GM21737 (cell line): ENCODE measurements at regions not wholly inside any gene's neighbourhood (a gene's known extent, or its start where the extent isn't known, plus 50 kb on each side); places are given as distances from the start of the nearest gene placed in this dataset.

Experiments
- ATAC-seq: cut with Tn5 transposase; IDR thresholded peaks from one replicate; pipeline ENCODE4 v1.9.1; 2021; ENCODE audit warnings: mild to moderate bottlenecking, moderate library complexity; ENCODE audit not compliant: unreplicated experiment

DNA sequence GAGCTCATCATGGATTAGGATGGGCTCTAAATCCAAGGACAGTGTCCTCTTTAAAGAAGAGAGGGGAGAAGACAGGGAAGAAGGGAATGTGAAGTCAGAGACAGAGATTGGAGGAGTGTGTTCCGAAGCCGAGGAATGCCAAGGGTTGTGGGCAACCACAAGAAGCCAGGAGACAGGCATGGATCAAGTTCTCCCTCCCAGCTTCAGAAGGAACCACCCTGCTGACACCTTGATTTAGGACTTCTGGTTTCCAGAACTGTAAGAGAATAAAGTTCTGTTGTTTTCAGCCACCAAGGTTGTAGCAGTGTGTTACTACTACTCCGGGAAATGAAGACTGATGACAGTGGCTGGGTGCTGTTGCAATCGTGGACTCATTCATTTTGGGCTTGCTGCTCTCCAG lies 120.1 kb downstream of the RPS12 start:
- no peak for ATAC-seq

DNA sequence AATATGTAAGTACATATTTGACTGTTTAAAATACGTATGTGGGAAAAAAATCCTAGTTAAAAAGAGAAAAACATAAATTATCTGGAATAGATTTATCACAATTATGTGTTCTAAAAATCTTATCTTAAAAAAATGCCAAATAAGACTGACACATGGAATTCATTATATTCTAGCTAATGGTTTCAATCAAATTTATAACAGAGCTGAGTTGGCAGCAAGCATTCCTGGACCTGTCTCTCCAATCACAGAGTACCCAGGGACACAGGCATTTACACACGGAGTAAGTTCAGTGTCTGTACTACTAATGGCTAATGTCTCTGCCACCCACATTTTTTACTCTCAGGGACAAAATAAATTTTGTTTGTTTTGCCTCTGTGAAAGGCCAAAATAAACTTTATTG lies 122.3 kb downstream of the RPS12 start:
- no peak for ATAC-seq

DNA sequence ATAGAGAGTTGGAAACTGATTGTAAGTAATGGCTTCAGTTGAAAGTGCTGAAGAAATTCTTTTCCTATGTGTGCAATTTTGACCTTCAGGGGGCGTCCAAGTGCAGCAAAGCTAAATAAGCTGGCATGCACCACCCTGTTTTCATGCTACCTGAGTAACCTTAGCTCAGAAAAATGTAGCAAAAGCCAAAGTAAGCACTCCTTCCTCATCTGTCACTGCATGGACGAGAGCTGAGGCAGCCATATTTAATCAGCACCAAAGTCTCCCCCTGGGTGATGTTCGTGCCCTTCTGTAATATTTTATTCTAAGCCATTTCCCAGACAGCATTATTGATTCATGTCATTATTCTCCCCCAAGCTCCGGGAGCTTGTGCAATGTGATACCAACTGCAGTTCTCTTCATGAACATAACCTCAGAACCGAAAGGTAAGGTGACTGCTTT lies 123.1 kb downstream of the RPS12 start:
- no peak for ATAC-seq

DNA sequence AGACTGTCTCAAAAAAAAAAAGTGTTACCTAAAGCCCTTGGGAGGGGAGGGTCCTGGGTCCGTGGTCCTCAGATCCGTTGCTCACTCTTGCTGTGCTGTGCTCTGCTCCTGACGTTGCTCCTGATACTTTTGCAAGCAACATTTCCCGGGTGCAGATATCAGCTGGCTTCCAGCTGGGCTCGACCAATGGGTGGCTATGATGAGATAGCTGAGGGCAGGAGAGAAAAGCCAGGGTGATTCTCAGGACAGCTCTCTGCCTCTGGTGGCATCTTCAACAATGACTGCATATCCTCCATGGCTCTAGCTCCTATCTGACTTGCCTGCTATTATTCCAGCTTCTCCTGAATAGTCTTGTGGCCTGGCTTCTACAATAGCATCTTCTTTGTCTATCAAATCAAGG lies 134.5 kb downstream of the RPS12 start:
- no peak for ATAC-seq

DNA sequence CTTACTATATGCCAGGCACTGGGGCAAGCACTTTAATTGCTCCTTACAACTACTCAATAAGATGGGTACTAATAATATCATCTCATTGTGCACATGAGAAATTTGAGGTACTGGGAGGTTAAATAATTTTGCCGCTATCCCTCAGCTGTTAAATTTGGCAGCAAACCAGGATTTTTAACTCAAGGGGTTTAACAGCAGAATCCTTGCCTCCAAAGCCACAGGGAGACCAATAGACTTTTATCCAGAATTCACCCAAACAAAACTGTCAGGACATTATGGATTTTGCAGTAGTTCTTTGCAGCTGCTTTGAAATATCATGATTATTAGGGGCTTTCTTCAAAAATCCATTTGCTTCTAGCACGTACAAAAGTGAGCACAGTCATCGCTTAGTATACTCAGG lies 136.2 kb downstream of the RPS12 start:
- no peak for ATAC-seq

DNA sequence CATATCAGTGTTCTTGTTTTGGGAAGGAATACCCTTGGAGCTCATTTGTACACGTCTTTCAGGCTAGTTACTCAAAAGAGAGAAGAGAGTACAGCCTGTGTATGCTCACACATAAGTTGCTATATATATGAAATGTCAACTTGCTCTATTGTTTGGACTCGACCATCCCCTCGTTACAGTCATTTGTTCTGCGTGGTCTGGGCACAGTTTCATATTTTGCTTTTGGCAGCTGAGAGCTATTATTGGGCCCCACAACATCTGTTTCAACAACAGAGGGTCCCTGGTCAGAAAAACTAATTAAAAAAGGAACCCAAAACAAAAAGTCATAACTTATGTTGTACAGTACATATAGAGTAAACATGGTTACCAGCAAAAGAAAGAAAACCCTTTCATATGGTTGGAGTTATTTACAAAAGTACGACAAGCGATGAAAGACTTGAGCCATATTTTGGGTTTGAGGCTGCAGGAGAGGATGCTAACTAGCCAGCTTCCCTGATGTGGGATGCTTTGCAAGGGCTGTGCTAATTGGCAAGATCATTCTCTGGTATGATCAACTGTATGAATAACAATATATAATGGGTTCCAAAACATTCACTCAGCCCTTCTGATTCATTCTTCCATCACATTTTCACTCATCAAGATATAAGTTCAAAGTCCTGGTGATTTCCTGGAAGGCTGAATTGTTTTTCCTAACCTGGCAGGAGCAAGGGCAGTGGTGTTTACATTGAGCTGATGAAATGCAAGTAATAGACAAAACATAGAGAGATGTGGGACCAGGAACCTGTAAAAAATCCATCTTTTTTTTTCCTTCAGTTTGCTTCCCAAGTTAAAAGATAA lies 137.9 kb downstream of the RPS12 start:
- no peak for ATAC-seq

DNA sequence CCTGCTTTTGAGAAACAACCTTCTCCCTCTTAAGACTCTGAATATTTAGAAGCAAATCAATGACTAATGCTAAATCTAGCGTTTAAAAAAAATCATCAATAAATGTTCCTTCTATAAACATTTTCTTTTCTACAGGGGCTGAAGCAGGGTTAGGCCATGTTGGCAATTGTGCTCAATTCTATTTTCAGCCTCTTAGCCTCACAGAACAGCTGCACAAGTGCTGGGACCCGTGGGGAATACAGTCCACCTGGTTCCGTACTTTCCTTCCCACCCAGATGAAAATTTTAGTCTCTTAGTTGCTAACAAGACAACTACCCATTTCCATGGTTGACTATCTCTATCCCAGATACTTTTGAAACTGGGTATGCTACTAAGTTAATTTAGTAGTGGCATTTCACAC lies 138.6 kb downstream of the RPS12 start:
- no peak for ATAC-seq

DNA sequence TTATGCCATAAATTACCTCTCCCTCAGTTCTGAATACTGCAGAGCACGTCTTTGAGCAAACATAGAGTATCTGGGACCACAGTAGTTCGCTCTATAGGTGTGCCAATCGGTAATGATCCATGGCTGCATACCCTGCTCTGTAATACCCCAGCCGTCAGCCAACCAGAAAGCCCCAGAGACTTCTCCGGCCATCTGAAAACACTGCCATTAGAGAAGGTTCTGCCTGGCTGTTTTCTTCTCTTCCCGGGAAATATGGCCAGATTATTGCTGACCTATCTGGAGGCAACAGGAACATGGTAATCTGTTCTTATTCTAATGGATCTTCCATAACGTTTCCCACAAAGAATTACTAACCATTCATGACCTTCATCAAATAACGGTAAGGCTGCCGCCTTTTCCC lies 139.9 kb downstream of the RPS12 start:
- no peak for ATAC-seq

DNA sequence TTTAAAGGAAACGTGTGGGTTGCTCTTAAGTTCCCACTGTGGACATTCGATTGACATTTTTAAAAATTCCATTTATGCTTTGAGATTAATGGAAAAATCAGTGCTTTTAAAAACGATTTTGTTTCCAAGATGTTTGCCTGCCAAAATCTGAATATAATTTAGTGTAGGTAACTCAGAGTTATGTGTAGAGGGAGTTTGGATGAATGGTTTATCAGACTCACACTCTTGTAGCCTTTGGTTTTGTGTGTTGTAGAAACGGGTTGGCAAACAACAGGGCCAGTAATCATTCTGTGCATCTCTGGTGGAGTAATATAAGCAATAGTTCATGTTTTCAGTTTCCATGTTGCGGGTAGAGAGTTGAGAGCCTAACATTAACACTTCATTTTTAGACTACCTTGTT lies 140.6 kb downstream of the RPS12 start:
- no peak for ATAC-seq

DNA sequence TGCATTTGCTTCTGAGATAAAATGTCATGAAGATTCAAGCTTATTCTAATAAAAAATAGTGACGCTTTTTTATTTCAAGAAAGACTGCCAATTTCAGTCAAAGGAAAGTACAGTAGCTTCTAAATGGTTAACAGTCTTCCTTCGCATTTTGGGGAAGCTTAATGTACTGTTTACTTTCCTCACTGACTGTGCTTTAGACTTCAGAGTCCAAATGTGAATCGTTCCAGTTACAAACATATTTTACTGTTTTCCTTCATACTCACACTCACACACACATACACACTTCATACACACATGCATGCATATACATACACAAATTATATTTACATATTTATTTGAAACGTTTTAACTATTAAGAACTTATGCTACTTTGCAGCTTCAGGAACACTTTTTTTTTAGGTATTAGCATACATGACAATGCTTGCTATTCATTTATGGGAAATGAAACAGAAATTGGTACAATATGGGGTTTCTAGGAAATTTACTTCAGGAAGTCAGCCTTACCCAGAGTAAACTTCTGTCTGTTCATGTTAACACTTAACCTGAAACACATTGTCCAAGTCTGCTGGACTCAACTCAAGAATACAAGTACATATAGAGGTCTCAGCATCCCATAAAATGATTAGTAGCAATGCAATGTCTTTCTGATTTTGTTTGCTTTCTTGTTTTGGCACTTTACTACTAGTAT lies 145.4 kb downstream of the RPS12 start:
- ATAC-seq, result no peak

DNA sequence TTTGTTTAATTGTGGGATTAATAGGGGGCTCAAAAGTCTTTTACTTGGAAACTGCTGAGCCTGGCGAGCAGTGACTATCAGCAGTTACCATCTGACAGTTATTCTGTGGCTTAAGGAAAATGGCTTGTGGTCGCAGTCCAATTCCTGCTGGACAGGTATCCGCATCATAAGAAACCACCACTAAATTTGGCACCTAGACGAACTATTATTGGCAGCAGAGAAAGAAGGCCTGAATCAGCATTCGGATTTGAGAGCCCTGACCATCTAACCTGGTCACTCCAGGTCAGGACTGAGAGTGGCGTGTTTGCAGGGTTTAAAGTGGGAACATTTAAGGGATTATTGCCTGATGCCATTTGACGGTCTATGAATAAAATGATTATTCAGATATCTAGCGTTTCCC lies 146.4 kb downstream of the RPS12 start:
- no peak for ATAC-seq

DNA sequence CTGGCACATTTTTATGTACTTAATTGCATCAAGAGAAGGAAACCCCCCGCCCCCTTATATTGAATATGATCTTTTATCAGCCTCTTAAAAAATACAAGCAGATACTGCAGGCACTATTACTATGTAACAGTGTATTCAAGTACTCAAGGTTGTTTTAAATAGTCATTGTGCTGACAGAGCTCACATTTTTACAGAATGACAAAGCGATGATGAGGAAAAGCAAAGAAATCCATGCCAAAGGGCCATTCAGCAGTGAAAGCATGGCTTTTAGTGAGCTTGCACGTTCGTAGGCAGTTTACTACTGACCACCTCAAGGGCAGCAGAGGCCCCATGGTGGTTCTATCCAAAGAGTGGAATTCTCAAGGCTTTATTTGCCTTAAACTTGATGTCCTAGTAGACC lies 146.8 kb downstream of the RPS12 start:
- ATAC-seq, result no peak

DNA sequence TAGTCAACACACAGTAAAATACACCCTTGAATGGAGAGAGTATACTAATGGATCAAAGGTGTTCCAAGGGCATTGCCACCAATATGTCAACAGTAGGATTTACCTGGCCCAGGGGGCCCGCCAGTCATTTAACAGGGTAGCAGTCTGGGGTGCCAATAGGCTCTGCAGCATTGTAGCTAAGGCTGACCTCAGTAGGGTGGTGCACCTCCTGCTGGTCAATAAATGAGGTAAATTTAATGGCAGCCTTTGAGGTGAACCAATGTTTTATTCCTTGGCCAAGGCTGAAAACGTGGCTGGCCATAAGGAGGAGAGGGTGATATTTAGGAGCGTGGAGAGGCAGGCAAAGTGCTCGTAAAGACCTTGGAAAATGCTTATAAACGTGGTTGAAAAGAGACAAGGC lies 147.2 kb downstream of the RPS12 start:
- no peak for ATAC-seq

DNA sequence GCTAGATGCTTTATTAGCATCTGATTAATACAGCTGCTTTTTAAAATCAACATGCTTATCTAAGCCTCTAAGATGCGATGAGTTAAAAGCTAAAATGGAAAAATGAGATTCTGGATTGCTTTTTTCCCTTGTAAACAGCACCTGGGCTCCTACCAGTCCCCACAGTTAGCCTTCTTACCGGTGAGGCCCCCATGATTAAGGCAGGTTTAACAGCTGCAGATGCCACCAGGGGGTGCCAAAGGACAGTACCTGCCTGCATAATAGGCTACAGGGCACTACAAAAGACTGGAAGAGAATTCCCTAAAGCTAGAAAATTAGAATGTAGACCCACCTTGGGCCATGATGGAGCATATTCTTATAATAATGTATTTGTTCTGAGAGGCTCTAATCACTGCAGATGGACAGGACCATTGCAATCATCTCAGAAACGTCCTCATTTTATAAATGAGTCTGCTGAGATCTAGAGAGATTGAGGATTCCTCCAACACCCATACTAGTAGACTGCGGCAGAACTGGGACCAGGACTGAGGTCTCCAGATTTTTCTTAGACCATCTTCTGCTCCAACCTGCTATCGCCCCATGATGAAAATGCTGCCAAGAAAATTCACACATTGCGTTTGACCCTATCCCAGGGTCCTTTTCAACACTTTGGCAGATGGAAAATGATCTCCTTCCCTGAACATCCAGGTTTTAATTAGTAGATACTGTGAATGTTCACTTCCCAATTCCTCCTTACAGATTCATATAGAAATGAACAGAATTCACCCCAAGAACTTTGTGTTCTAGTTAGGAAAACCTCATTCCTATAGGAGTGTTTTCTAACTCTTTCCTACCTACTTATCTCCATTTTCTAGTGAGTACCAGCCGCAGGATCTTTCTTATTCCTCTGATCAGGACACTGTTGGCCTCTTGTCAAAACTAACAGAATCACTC lies 148.8 kb downstream of the RPS12 start:
- ATAC-seq, result peak; percentile 82

DNA sequence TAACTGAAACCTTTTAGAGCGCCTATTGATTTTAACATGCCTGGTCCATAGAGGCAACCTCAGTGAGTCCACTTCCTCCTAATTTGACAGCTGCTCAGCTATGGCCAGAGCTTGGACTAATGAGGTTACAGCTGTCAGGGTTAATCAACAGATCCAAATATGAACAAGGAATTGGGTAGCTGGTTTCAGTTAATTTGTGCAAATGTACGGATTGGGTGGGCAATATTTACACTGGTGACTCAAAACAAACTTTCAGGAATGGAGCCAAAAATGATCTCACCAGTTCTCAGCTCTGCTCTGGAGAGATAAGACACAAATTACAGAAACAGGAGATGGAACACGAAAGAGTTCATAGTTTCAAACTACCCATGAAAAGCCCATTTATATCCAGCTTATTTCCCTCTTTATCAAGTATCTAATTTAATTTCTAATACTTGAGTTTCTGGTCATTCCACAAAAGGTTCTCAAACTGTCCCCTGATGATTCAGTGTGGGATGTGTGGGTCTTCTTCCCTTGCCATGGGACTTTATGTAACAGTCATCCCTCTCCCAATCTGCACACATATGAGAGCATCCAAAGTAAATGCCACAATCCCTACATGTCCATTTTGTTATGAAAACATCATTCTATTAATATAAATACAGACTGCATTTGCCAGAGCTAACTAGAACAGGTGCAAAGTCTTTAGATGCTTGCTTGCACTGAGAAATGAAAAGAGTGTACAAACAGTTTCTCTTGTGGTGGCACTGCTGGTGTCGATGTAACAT lies 149.9 kb downstream of the RPS12 start:
- no peak for ATAC-seq

DNA sequence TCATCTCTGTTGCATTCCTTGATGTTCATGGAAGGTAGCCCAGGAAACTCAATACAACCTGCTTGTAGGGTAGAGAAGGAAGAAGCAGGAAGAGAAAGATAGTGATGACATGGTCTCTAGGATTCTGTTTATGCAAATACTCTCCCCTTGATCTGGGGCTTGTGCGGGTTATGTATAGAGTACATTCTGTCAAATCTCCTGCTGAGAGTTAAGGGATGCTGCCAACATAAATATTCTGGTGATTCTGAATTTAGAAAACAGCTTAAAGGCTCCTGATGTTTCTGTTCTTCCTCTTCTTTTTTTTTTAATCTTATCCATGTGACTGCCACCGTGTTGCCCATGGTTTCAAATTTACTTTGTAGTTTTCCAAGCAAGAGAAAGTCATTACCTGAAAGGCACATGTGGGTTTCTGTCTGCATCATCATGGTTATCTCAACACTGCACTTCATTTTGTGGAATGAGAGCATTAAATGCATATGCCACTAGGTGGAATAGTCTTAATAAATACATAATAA lies 150.6 kb downstream of the RPS12 start:
- no peak for ATAC-seq

DNA sequence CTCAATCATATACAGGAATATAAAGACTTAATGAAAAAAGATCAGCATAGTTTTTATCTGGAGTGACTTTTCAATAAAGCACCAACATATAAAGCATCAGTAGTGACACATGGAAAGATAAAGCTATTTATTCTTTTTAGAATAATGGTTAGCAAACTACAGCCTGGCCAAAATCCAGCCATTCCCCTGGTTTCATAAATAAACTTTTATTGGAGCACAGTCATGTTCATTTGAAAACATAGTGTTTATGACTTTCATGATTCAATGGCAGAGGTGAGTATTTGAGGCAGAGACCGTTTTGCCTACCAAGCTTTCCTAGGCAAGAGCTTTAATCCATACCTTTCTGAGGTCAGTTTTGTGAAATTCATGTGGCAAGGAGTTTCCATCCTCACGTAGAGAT lies 153.5 kb downstream of the RPS12 start:
- no peak for ATAC-seq

DNA sequence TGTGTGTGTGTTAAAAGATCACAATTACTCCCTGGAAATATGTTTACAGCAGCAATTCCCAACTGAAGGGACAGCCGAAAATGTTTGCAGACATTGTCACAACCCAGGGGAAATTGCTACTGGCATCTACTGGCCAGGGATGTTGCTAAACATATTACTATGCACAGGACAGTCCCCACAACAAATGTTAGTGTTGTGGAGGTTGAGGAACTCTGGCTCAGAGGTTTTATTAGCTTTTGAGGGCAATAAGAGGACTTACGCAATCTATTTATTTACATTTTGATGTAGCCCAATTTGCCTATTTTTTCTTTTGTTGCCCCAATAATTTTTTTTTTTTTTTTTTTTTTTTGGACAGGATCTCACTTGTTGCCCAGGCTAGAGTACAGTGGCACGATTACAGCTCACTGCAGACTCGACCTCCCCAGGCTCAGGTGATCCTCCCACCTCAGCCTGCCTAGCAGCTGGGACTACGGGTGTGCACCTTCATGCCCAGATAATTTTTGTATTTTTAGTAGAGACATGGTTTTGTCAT lies 154.1 kb downstream of the RPS12 start:
- ATAC-seq, result no peak

DNA sequence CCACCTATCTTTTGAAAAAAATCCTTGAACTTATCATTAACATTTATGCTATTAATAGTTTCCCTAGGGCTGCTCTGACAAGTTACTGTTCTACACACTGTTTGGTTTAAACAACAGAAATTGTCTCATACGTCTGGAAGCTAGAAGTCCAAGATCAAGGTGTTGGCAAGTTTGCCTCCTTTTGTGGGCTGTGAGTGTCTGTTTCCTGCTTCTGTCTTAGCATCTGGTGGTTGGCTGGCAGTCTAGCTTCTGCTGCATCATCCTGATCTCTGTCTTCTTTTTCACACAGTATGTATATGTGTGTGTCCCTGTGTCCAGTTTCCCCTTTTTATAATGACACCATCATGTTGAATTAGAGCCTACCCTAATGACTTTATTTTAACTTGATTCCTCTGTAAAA lies 154.8 kb downstream of the RPS12 start:
- no peak for ATAC-seq

DNA sequence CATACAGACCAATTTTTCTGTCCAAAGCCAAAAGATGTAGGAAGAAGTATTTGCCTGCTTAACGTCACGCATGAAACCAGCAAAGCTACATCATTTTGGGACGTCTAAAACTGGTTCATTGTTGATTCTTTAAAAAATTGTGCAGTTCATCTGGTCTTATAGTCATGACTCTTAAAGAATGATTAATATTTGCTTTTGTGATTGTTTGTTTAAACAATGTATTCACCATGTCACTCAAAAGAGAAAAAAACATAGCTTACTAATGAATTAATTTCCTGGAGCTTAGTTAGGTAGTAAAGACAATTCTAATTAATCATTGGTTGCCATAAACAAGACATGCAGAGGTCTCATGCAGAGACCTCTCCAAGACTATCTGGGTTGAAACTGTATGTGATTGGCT lies 157.3 kb downstream of the RPS12 start:
- ATAC-seq, result no peak
